ENCODE measurements at regions not wholly inside any gene's neighbourhood (a gene's known extent, or its start where the extent isn't known, plus 50 kb on each side); places are given as distances from the start of the nearest gene placed in this dataset.

- TF ChIP-seq, protein P1, sequence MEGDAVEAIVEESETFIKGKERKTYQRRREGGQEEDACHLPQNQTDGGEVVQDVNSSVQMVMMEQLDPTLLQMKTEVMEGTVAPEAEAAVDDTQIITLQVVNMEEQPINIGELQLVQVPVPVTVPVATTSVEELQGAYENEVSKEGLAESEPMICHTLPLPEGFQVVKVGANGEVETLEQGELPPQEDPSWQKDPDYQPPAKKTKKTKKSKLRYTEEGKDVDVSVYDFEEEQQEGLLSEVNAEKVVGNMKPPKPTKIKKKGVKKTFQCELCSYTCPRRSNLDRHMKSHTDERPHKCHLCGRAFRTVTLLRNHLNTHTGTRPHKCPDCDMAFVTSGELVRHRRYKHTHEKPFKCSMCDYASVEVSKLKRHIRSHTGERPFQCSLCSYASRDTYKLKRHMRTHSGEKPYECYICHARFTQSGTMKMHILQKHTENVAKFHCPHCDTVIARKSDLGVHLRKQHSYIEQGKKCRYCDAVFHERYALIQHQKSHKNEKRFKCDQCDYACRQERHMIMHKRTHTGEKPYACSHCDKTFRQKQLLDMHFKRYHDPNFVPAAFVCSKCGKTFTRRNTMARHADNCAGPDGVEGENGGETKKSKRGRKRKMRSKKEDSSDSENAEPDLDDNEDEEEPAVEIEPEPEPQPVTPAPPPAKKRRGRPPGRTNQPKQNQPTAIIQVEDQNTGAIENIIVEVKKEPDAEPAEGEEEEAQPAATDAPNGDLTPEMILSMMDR (IDR thresholded peaks at IDR 0.05), result no peak
- TF ChIP-seq POLR2A (IDR thresholded peaks at IDR 0.05) (no peak), POLR2AphosphoS5 (IDR thresholded peaks at IDR 0.05) (no peak)
Measured at GRCh38 chr2:100198461-100199230, 56.3 kb upstream of the AFF3 start.
